Mammary epithelial cell (primary cell): ENCODE measurements at regions not wholly inside any gene's neighbourhood (a gene's known extent, or its start where the extent isn't known, plus 50 kb on each side); places are given as distances from the start of the nearest gene placed in this dataset.

ENCODE experiments used
- CTCF ChIP-seq, 2 donors: IDR thresholded peaks in 1 of 2; conservative IDR thresholded peaks in 1 of 2; 2 replicates each; pipeline ENCODE4 v1.5.1; 2011 to 2012; ENCODE audit warnings: inconsistent platforms in 2 of 2, low read length in 2 of 2, mild to moderate bottlenecking in 2 of 2, control low read depth in 1 of 2, low read depth in 1 of 2; ENCODE audit not compliant: insufficient read depth in 1 of 2; ENCODE audit errors: extremely low read depth in 1 of 2
- EZH2 ChIP-seq: IDR thresholded peaks from 2 replicates; pipeline ENCODE4 v1.6.1; 2012; ENCODE audit warnings: low read length, inconsistent platforms, borderline replicate concordance

GRCh38 chr17:13398853-13399252 lies 202.9 kb downstream of the HS3ST3A1 start:
- TF ChIP-seq CTCF (conservative IDR thresholded peaks at IDR 0.05 in 1 of 2, IDR thresholded peaks at IDR 0.05 in 1 of 2; ENCODE audit: extremely low read depth in 1 of 2, insufficient read depth in 1 of 2, low read depth in 1 of 2, low read length in 2 of 2): no peak
- TF ChIP-seq EZH2: no peak
